H1 (cell line): ENCODE measurements at regions not wholly inside any gene's neighbourhood (a gene's known extent, or its start where the extent isn't known, plus 50 kb on each side); places are given as distances from the start of the nearest gene placed in this dataset.

Source experiments
- CTCF ChIA-PET: fragments of 300-600 bp; sonication (Branson Sonifier 250); formaldehyde crosslinking; loops from one replicate; lab custom pipeline; 2021; ENCODE audit not compliant: partially characterized antibody; lab: Charles Lee
- POLR2A ChIA-PET: fragments of 300-600 bp; sonication (Branson Sonifier 250); formaldehyde crosslinking; loops from one replicate; lab custom pipeline; 2021; ENCODE audit warnings: inconsistent platforms; ENCODE audit not compliant: partially characterized antibody; lab: Charles Lee
- DNase-seq, 2 experiments: peaks; one replicate each; pipeline versions ENCODE4 v3.0.0 to v3.0.0-alpha.2; 2010 to 2022; ENCODE audit warnings: low spot score in 2 of 2, low read depth in 1 of 2, mixed read lengths in 1 of 2
- FAIRE-seq: peaks from 2 replicates; lab custom pipeline; 2011; peaks lifted over from hg19 to GRCh38; lab: Jason Lieb, UNC
- H2AFZ ChIP-seq: 2 replicates; pipeline ENCODE4 v1.8.1; 2012; ENCODE audit warnings: low read length, inconsistent platforms
- H2AK5ac ChIP-seq: 2 replicates; pipeline ENCODE4 v1.6.1; 2013; ENCODE audit warnings: low read depth, low read length
- H2BK120ac ChIP-seq: replicated peaks from 2 replicates; pipeline ENCODE3; 2013; ENCODE audit warnings: low read depth, low read length, inconsistent platforms
- H2BK12ac ChIP-seq: 2 replicates; pipeline ENCODE4 v1.6.1; 2013; ENCODE audit warnings: low read depth, low read length
- H2BK15ac ChIP-seq: 2 replicates; pipeline ENCODE4 v1.6.1; 2013; ENCODE audit warnings: low read length
- H2BK20ac ChIP-seq: 2 replicates; pipeline ENCODE4 v1.6.1; 2013; ENCODE audit warnings: low read length
- H2BK5ac ChIP-seq: 2 replicates; pipeline ENCODE4 v1.6.1; 2013; ENCODE audit warnings: low read depth, low read length
- H3K14ac ChIP-seq: 2 replicates; pipeline ENCODE4 v1.6.1; 2013; ENCODE audit warnings: inconsistent platforms; ENCODE audit not compliant: insufficient read length
- H3K18ac ChIP-seq: 2 replicates; pipeline ENCODE4 v1.6.1; 2013; ENCODE audit warnings: low read length; ENCODE audit errors: extremely low read depth
- H3K23ac ChIP-seq: 2 replicates; pipeline ENCODE4 v1.6.1; 2013; ENCODE audit warnings: inconsistent platforms; ENCODE audit not compliant: insufficient read length
- H3K23me2 ChIP-seq: 2 replicates; pipeline ENCODE4 v1.6.1; 2013; ENCODE audit warnings: low read depth, low read length
- H3K27ac ChIP-seq: 2 replicates; pipeline ENCODE4 v1.6.1; 2011; ENCODE audit warnings: low read depth, low read length, inconsistent platforms
- H3K27me3 ChIP-seq, 4 experiments: replicated peaks in 1 of 4; 1 replicate in 1 of 4; 2 replicates in 3 of 4; pipeline versions ENCODE4 v1.6.1 to v1.8.1; 2011 to 2013; ENCODE audit warnings: low read length in 3 of 4, mild to moderate bottlenecking in 3 of 4, inconsistent platforms in 2 of 4, mixed read lengths in 2 of 4, moderate library complexity in 1 of 4; ENCODE audit not compliant: control insufficient read depth in 3 of 4, insufficient read depth in 3 of 4; ENCODE audit errors: extremely low read depth in 1 of 4
- H3K36me3 ChIP-seq, 4 experiments: 2 replicates each; pipeline versions ENCODE4 v1.6.1 to v1.8.1; 2011 to 2013; ENCODE audit warnings: mild to moderate bottlenecking in 4 of 4, low read length in 3 of 4, moderate library complexity in 2 of 4, control low read depth in 1 of 4, inconsistent platforms in 1 of 4; ENCODE audit not compliant: insufficient read depth in 4 of 4, control insufficient read depth in 2 of 4
- H3K4ac ChIP-seq: replicated peaks from 2 replicates; pipeline ENCODE3; 2013; ENCODE audit warnings: low read length, low read depth, mixed read lengths, inconsistent platforms; ENCODE audit not compliant: insufficient read length
- H3K4me1 ChIP-seq, 4 experiments: replicated peaks in 1 of 4; 1 replicate in 1 of 4; 2 replicates in 3 of 4; pipeline versions ENCODE4 v1.6.1 to v1.8.1; 2011 to 2013; ENCODE audit warnings: low read length in 3 of 4, inconsistent platforms in 2 of 4, mixed read lengths in 1 of 4; ENCODE audit not compliant: insufficient read depth in 4 of 4, control insufficient read depth in 3 of 4
- H3K4me2 ChIP-seq, 2 experiments: 2 replicates each; pipeline versions ENCODE4 v1.6.1 to v1.8.1; 2011 to 2013; ENCODE audit warnings: low read depth in 2 of 2, low read length in 2 of 2, control low read depth in 1 of 2, inconsistent platforms in 1 of 2, mild to moderate bottlenecking in 1 of 2; ENCODE audit not compliant: insufficient read depth in 1 of 2
- H3K4me3 ChIP-seq, 4 experiments: fragments of 200-600, 300-600 bp in 1 of 4; sonication (generic), shearing (Covaris generic), sonication (Bioruptor Twin) in 1 of 4; 2 replicates each; pipeline versions ENCODE4 v1.5.1 to v1.8.1; 2011 to 2016; ENCODE audit warnings: low read length in 4 of 4, low read depth in 3 of 4, control low read depth in 2 of 4, inconsistent platforms in 2 of 4, mild to moderate bottlenecking in 2 of 4, mixed read lengths in 1 of 4, moderate library complexity in 1 of 4; ENCODE audit not compliant: insufficient read depth in 2 of 4; ENCODE audit errors: extremely low read depth in 1 of 4
- H3K56ac ChIP-seq: replicated peaks from 2 replicates; pipeline ENCODE3; 2013; ENCODE audit warnings: low read depth, mild to moderate bottlenecking, mixed read lengths, low read length, inconsistent platforms; ENCODE audit not compliant: insufficient read length
- H3K79me1 ChIP-seq: 2 replicates; pipeline ENCODE4 v1.6.1; 2013; ENCODE audit warnings: low read depth, low read length, control low read depth
- H3K79me2 ChIP-seq, 2 experiments: 2 replicates each; pipeline versions ENCODE4 v1.6.1 to v1.8.1; 2012 to 2013; ENCODE audit warnings: low read length in 2 of 2, mild to moderate bottlenecking in 2 of 2, inconsistent platforms in 1 of 2; ENCODE audit not compliant: insufficient read depth in 2 of 2, control insufficient read depth in 1 of 2
- H3K9ac ChIP-seq, 4 experiments: replicated peaks in 1 of 4; 1 replicate in 1 of 4; 2 replicates in 3 of 4; pipeline versions ENCODE4 v1.6.1 to v1.8.1; 2011 to 2013; ENCODE audit warnings: low read depth in 3 of 4, low read length in 3 of 4, control low read depth in 2 of 4, mild to moderate bottlenecking in 2 of 4, moderate library complexity in 2 of 4, inconsistent platforms in 1 of 4; ENCODE audit errors: extremely low read depth in 1 of 4
- H3K9me3 ChIP-seq, 2 experiments: 2 replicates each; pipeline versions ENCODE4 v1.6.1 to v1.8.1; 2012 to 2013; ENCODE audit warnings: mild to moderate bottlenecking in 2 of 2, moderate library complexity in 2 of 2, control low read depth in 1 of 2, inconsistent platforms in 1 of 2, low read depth in 1 of 2, low read length in 1 of 2, mixed read lengths in 1 of 2; ENCODE audit not compliant: insufficient read depth in 2 of 2
- H4K20me1 ChIP-seq, 2 experiments: replicated peaks in 1 of 2; 2 replicates each; pipeline versions ENCODE3 to v1.8.1; 2011 to 2013; ENCODE audit warnings: inconsistent platforms in 2 of 2, low read length in 2 of 2, mild to moderate bottlenecking in 1 of 2; ENCODE audit not compliant: insufficient read depth in 2 of 2, control insufficient read depth in 1 of 2
- H4K5ac ChIP-seq: 2 replicates; pipeline ENCODE4 v1.6.1; 2013; ENCODE audit warnings: low read length, low read depth, mixed read lengths, inconsistent platforms; ENCODE audit not compliant: insufficient read length
- H4K8ac ChIP-seq: 2 replicates; pipeline ENCODE4 v1.8.0; 2013; ENCODE audit warnings: mild to moderate bottlenecking, moderate library complexity, low read length, inconsistent platforms; ENCODE audit not compliant: insufficient read depth; ENCODE audit errors: extremely low read depth
- H4K91ac ChIP-seq: replicated peaks from 2 replicates; pipeline ENCODE3; 2013; ENCODE audit warnings: low read length, mixed read lengths, inconsistent platforms; ENCODE audit not compliant: insufficient read length
- CEBPB ChIP-seq: IDR thresholded peaks from 2 replicates; pipeline ENCODE4 v1.6.1; 2012; ENCODE audit warnings: low read depth, low read length
- CHD1 ChIP-seq: IDR thresholded peaks from 2 replicates; pipeline ENCODE4 v1.6.1; 2012; ENCODE audit warnings: low read depth, low read length, improper control_type of control experiment
- CTBP2 ChIP-seq: IDR thresholded peaks from 2 replicates; pipeline ENCODE4 v1.7.0; 2011; ENCODE audit warnings: borderline replicate concordance, mild to moderate bottlenecking, moderate library complexity, mixed read lengths, low read length; ENCODE audit not compliant: insufficient read depth, insufficient read length
- EP300 ChIP-seq, 2 experiments: IDR thresholded peaks; 1 replicate in 1 of 2; 2 replicates in 1 of 2; pipeline ENCODE4 v1.6.1; 2011 to 2012; ENCODE audit warnings: low read depth in 2 of 2, low read length in 2 of 2, mild to moderate bottlenecking in 2 of 2, borderline replicate concordance in 1 of 2, inconsistent platforms in 1 of 2, moderate library complexity in 1 of 2
- MAX ChIP-seq: IDR thresholded peaks from 2 replicates; pipeline ENCODE4 v1.6.1; 2012; ENCODE audit warnings: inconsistent platforms
- NRF1 ChIP-seq: IDR thresholded peaks from 2 replicates; pipeline ENCODE4 v1.6.1; 2011; ENCODE audit warnings: mild to moderate bottlenecking, low read depth, low read length, improper control_type of control experiment
- RXRA ChIP-seq: IDR thresholded peaks from 2 replicates; pipeline ENCODE4 v1.6.1; 2011; ENCODE audit warnings: low read depth, mild to moderate bottlenecking, low read length, moderate library complexity; ENCODE audit not compliant: insufficient read depth
- SP1 ChIP-seq: IDR thresholded peaks from 2 replicates; pipeline ENCODE4 v1.6.1; 2011; ENCODE audit warnings: low read depth, low read length
- SRF ChIP-seq: IDR thresholded peaks from 2 replicates; pipeline ENCODE4 v1.6.1; 2011; ENCODE audit warnings: mild to moderate bottlenecking, low read depth, low read length, moderate library complexity
- TAF1 ChIP-seq: IDR thresholded peaks from 2 replicates; pipeline ENCODE4 v1.6.1; 2011; ENCODE audit warnings: mild to moderate bottlenecking, low read depth, low read length
- USF2 ChIP-seq: IDR thresholded peaks from 2 replicates; pipeline ENCODE4 v1.6.1; 2011; ENCODE audit warnings: low read length, improper control_type of control experiment
- YY1 ChIP-seq: IDR thresholded peaks from 2 replicates; pipeline ENCODE4 v1.6.1; 2011; ENCODE audit warnings: low read depth, mild to moderate bottlenecking, low read length
- WGBS, 2 experiments: shearing (Covaris generic) in 1 of 2; methylation state at CpG; one replicate each; pipeline versions ENCODE4 v1.1.6 to v1.1.7; 2013 to 2015; ENCODE audit warnings: low lambda C conversion rate in 2 of 2, mixed read lengths in 2 of 2, inconsistent platforms in 1 of 2, low coverage in 1 of 2, missing lambda C conversion rate in 1 of 2; ENCODE audit not compliant: insufficient replicate concordance in 2 of 2, insufficient coverage in 1 of 2, insufficient read length in 1 of 2; ENCODE audit errors: extremely low coverage in 1 of 2, missing lambda C conversion rate in 1 of 2; 5-methylcytosine and 5-hydroxymethylcytosine counted together

DNA sequence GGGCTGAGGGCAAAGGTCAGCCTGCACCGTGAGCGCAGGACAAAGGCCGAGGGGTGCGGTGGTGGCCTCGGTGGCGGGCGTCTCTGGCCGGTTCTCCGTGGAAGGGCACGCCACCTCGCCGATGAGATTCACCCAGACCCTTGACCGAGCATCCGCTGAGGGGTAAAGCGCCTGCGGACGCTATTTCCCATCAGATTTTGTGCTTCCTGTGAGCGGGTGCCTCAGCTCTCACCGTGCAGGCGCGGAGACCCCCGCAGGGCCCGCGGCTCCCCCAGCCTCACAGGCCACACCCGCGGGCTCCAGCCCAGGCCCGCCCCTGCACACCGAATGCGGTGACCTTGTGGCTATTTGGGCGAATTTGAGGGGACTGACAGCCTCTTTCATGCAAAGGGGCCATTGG lies 348.0 kb downstream of the TEX29 start:
- Histone ChIP-seq H3K14ac (no peak overlapping the region), H2BK15ac (no peak overlapping the region), H3K27ac (no peak overlapping the region), H3K79me2 (no peaks in the 10 kb centered on the region), H3K56ac (no peak overlapping the region), H2BK12ac (no peak overlapping the region), H2AK5ac (no peak overlapping the region), H3K23me2 (peaks cover 3% of the 10 kb centered on the region; the same call in 1 of the 2 replicates), H3K36me3 (no peaks in the 10 kb centered on the region; a peak in 1 of 8 replicates), H4K91ac (no peak overlapping the region), H3K4me3 (no peak overlapping the region), H4K20me1 (peaks cover 0 to 4% of the 10 kb centered on the region in 2 experiments), H4K5ac (no peak overlapping the region), H3K4me2 (no peak overlapping the region), H2BK20ac (no peak overlapping the region), H3K27me3 (no peaks in the 10 kb centered on the region), H2AFZ (no peak overlapping the region), H2BK120ac (no peak overlapping the region), H3K79me1 (no peaks in the 10 kb centered on the region), H3K9me3 (no peaks in the 10 kb centered on the region; a peak in 1 of 4 replicates), H3K4me1 (peaks cover 0 to 8% (median 0%) of the 10 kb centered on the region in 4 experiments; a peak in 2 of 7 replicates), H4K8ac (no peak overlapping the region; the same call in 1 of the 2 replicates), H2BK5ac (no peak overlapping the region), H3K4ac (no peak overlapping the region), H3K18ac (no peak overlapping the region), H3K9ac (no peak overlapping the region), H3K23ac (no peak overlapping the region)
- CTCF ChIA-PET = interaction anchor here (1.7 kb wide), 1 partner anchor 29 kb away, joined by 5 read pairs; no protein-coding TSS in a partner anchor
- no peak for TF ChIP-seq CHD1
- no peak for TF ChIP-seq NRF1
- TF ChIP-seq CTBP2 = no peak
- no peak for TF ChIP-seq YY1
- no peak for TF ChIP-seq EP300 (IDR thresholded peaks at IDR 0.05; ENCODE audit: borderline replicate concordance in 1 of 2, low read depth in 2 of 2, low read length in 2 of 2)
- TF ChIP-seq USF2 = no peak
- TF ChIP-seq CEBPB = no peak
- no peak for TF ChIP-seq RXRA
- TF ChIP-seq SRF = no peak
- no peak for TF ChIP-seq MAX
- no peak for TF ChIP-seq TAF1
- TF ChIP-seq SP1 = no peak
- POLR2A ChIA-PET = no interaction called here
- WGBS, 2 experiments = 96% methylated on average over 25 of the region's 30 CpGs; no CpG with 5 or more reads in 1 of the 2 experiments
- no peak for DNase-seq
- FAIRE-seq = no peak
